ENCODE measurements at regions not wholly inside any gene's neighbourhood (a gene's known extent, or its start where the extent isn't known, plus 50 kb on each side); places are given as distances from the start of the nearest gene placed in this dataset.

DNA sequence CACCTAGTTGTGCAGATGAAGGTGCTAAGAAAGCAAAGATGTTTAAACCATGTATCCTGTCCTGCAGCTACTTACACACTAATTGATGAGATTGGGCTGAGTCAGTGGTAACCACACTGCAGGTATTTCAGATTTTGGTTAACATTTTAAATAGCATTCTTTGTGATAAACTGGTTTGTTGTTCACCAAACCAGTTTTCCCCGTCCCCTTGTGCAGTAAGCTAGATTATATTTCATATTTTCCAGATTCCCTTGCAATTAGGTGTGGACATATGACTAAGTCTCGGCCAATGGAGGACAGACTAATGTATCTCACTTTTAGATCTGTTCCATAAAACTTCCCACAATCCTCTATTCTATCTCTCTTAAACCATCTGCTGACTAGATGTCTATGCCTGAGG lies 320.4 kb downstream of the RWDD3 start:
- POLR2A ChIA-PET = no interaction called here
- WGBS (ENCODE audit: low lambda C conversion rate) = 9% methylated on average over 2 of the region's 2 CpGs
- Histone ChIP-seq H3K4me3 (ENCODE audit: low read depth in 2 of 2, low read length in 1 of 2) (no peak overlapping the region), H3K36me3 (replicated peaks in 1 of 2; ENCODE audit: control insufficient read depth in 1 of 2, insufficient read depth in 2 of 2, low read length in 1 of 2) (no peaks in the 10 kb centered on the region), H3K79me2 (ENCODE audit: insufficient read depth) (no peaks in the 10 kb centered on the region), H3K27me3 (ENCODE audit: insufficient read depth) (no peaks in the 10 kb centered on the region), H2AFZ (ENCODE audit: low read depth) (no peak overlapping the region), H3K9me3 (no peaks in the 10 kb centered on the region), H3K9ac (no peak overlapping the region), H4K20me1 (ENCODE audit: insufficient read depth) (no peaks in the 10 kb centered on the region), H3K4me1 (ENCODE audit: control insufficient read depth in 1 of 2, insufficient read depth in 2 of 2, low read depth in 1 of 2, low read length in 1 of 2) (peaks cover 0 to 11% of the 10 kb centered on the region in 2 experiments; a peak in 2 of 4 replicates), H3K4me2 (no peak overlapping the region), H3K27ac (ENCODE audit: low read depth in 2 of 2, low read length in 1 of 2) (no peak overlapping the region; a peak in 1 of 4 replicates), H3K9me2 (no peaks in the 10 kb centered on the region), H3F3A (replicated peaks; ENCODE audit: insufficient read depth) (no peaks in the 10 kb centered on the region)
- TF ChIP-seq POLR2AphosphoS5 (IDR thresholded peaks at IDR 0.05; ENCODE audit: low read depth, low read length) (no peak), RFX5 (IDR thresholded peaks at IDR 0.05; ENCODE audit: low read length) (no peak), YY1 (IDR thresholded peaks at IDR 0.05; ENCODE audit: low read depth) (no peak), CHD2 (IDR thresholded peaks at IDR 0.05; ENCODE audit: low read length, partially characterized antibody) (no peak)
- TF ChIP-seq, protein P1, sequence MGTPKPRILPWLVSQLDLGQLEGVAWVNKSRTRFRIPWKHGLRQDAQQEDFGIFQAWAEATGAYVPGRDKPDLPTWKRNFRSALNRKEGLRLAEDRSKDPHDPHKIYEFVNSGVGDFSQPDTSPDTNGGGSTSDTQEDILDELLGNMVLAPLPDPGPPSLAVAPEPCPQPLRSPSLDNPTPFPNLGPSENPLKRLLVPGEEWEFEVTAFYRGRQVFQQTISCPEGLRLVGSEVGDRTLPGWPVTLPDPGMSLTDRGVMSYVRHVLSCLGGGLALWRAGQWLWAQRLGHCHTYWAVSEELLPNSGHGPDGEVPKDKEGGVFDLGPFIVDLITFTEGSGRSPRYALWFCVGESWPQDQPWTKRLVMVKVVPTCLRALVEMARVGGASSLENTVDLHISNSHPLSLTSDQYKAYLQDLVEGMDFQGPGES (IDR thresholded peaks at IDR 0.05; ENCODE audit: low read depth, low read length) = no peak
- TF ChIP-seq, protein P2, sequence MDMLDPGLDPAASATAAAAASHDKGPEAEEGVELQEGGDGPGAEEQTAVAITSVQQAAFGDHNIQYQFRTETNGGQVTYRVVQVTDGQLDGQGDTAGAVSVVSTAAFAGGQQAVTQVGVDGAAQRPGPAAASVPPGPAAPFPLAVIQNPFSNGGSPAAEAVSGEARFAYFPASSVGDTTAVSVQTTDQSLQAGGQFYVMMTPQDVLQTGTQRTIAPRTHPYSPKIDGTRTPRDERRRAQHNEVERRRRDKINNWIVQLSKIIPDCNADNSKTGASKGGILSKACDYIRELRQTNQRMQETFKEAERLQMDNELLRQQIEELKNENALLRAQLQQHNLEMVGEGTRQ (IDR thresholded peaks at IDR 0.05; ENCODE audit: borderline replicate concordance, low read depth, low read length) = no peak
- no peak for DNase-seq
- CTCF ChIA-PET = interaction anchor here (1.3 kb wide), 1 partner anchor 122 kb away, joined by 4 read pairs; no protein-coding TSS in a partner anchor

DNA sequence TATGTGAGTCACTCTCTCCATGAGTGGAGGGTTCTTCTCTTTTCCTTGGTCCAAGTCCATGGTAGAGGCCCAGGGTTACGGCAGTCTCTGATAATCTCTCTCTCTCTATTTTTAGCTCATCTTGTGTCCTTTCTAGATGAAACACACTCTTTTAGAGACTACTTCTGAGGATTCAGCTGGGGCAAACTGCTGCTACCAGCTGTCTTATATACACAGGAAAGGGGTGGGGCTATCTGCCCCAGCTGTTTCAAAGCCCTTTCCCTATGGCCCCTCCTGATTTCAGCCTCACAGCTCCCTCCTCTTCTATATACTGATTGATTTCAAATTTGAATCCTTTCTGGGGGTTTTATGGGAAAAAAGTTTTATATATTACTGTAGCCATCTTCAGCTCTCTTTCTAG lies 324.8 kb downstream of the RWDD3 start:
- no peak for DNase-seq
- Histone ChIP-seq H3F3A (replicated peaks; ENCODE audit: insufficient read depth) (no peaks in the 10 kb centered on the region), H3K36me3 (replicated peaks in 1 of 2; ENCODE audit: control insufficient read depth in 1 of 2, insufficient read depth in 2 of 2, low read length in 1 of 2) (no peaks in the 10 kb centered on the region), H3K9me3 (no peaks in the 10 kb centered on the region), H3K4me2 (no peak overlapping the region), H3K27me3 (ENCODE audit: insufficient read depth) (no peaks in the 10 kb centered on the region), H3K4me3 (ENCODE audit: low read depth in 2 of 2, low read length in 1 of 2) (no peak overlapping the region), H4K20me1 (ENCODE audit: insufficient read depth) (no peaks in the 10 kb centered on the region), H3K9me2 (no peaks in the 10 kb centered on the region), H2AFZ (ENCODE audit: low read depth) (no peak overlapping the region), H3K4me1 (ENCODE audit: control insufficient read depth in 1 of 2, insufficient read depth in 2 of 2, low read depth in 1 of 2, low read length in 1 of 2) (no peaks in the 10 kb centered on the region), H3K79me2 (ENCODE audit: insufficient read depth) (no peaks in the 10 kb centered on the region), H3K9ac (no peak overlapping the region), H3K27ac (ENCODE audit: low read depth in 2 of 2, low read length in 1 of 2) (no peak overlapping the region)
- no peak for TF ChIP-seq USF1 (IDR thresholded peaks at IDR 0.05; ENCODE audit: borderline replicate concordance, low read depth)
- TF ChIP-seq MEF2A (IDR thresholded peaks at IDR 0.05; ENCODE audit: borderline replicate concordance, low read depth) = no peak
- TF ChIP-seq SIN3A (IDR thresholded peaks at IDR 0.05; ENCODE audit: borderline replicate concordance, low read depth, low read length) = no peak
- no peak for TF ChIP-seq EP300 (IDR thresholded peaks at IDR 0.05; ENCODE audit: borderline replicate concordance in 1 of 2, low read depth in 1 of 2, low read length in 1 of 2)
- TF ChIP-seq MXI1 (IDR thresholded peaks at IDR 0.05; ENCODE audit: low read depth, low read length) = no peak
- TF ChIP-seq, protein P1 (IDR thresholded peaks at IDR 0.05; ENCODE audit: low read depth, low read length) = no peak
- TF ChIP-seq FOSL2 (IDR thresholded peaks at IDR 0.05; ENCODE audit: borderline replicate concordance, low read depth) = no peak
- no peak for TF ChIP-seq YY1 (IDR thresholded peaks at IDR 0.05; ENCODE audit: low read depth)
- TF ChIP-seq POLR2AphosphoS5 (IDR thresholded peaks at IDR 0.05; ENCODE audit: low read depth, low read length) = no peak
- no peak for TF ChIP-seq NRF1 (IDR thresholded peaks at IDR 0.05; ENCODE audit: low read depth, low read length)
- CTCF ChIA-PET = no interaction called here
- WGBS (ENCODE audit: low lambda C conversion rate) = 39% methylated on average over 1 of the region's 1 CpG
- POLR2A ChIA-PET = no interaction called here

Measured in SK-N-SH (cell line).